Adrenal gland (tissue), 5 donors: ENCODE measurements at regions not wholly inside any gene's neighbourhood (a gene's known extent, or its start where the extent isn't known, plus 50 kb on each side); places are given as distances from the start of the nearest gene placed in this dataset.

Source experiments
- CTCF ChIP-seq, 6 experiments: fragments of 450-650 bp in 4 of 6; fragments of 200-600 bp in 2 of 6; sonication (generic) in 1 of 6; IDR thresholded peaks; 1 replicate in 5 of 6; 2 replicates in 1 of 6; pipeline versions ENCODE4 v1.5.1 to v1.8.0; 2016 to 2021; ENCODE audit warnings: antibody characterized with exemption in 6 of 6, mild to moderate bottlenecking in 2 of 6, moderate library complexity in 1 of 6
- POLR2A ChIP-seq, 2 donors: fragments of 450-650 bp; IDR thresholded peaks; one replicate each; pipeline ENCODE4 v1.6.1; 2017; ENCODE audit warnings: antibody characterized with exemption in 2 of 2, mild to moderate bottlenecking in 2 of 2, moderate library complexity in 1 of 2
- donor health status: DM: no; HTN: no; CAD: no.

GRCh38 chr6:15076565-15076964 lies 169.3 kb upstream of the JARID2 start:
- TF ChIP-seq POLR2A (IDR thresholded peaks at IDR 0.05), result no peak
- TF ChIP-seq CTCF (IDR thresholded peaks at IDR 0.05), result no peak
